Smooth muscle cell (in vitro differentiated cells): ENCODE measurements at regions not wholly inside any gene's neighbourhood (a gene's known extent, or its start where the extent isn't known, plus 50 kb on each side); places are given as distances from the start of the nearest gene placed in this dataset.

ENCODE experiments used
- DNase-seq: peaks from one replicate; lab custom pipeline; 2025; ENCODE audit not compliant: unreplicated experiment; lab: John Stamatoyannopoulos, UW
- H2AFZ ChIP-seq: fragments of 200-600 bp; sonication (generic); 2 replicates; pipeline ENCODE4 v1.6.0; 2016; ENCODE audit warnings: antibody characterized with exemption, low read depth, mild to moderate bottlenecking
- H3F3A ChIP-seq: fragments of 200-600 bp; sonication (generic); 2 replicates; pipeline ENCODE4 v1.6.0; 2017; ENCODE audit warnings: antibody characterized with exemption, low read depth
- H3K27ac ChIP-seq: fragments of 200-600 bp; sonication (generic); 2 replicates; pipeline ENCODE4 v1.5.1; 2016; ENCODE audit warnings: low read depth, mild to moderate bottlenecking
- H3K27me3 ChIP-seq: fragments of 200-600 bp; sonication (generic); 2 replicates; pipeline ENCODE4 v1.6.1; 2016; ENCODE audit warnings: low read depth, mild to moderate bottlenecking
- H3K36me3 ChIP-seq: fragments of 200-600 bp; sonication (generic); 2 replicates; pipeline ENCODE4 v1.5.1; 2016; ENCODE audit warnings: low read depth
- H3K4me1 ChIP-seq: fragments of 200-600 bp; sonication (generic); 2 replicates; pipeline ENCODE4 v1.5.1; 2016; ENCODE audit warnings: low read depth
- H3K4me2 ChIP-seq: fragments of 200-600 bp; sonication (generic); 2 replicates; pipeline ENCODE4 v1.6.0; 2016; ENCODE audit warnings: mild to moderate bottlenecking
- H3K4me3 ChIP-seq: fragments of 200-600 bp; sonication (generic); 2 replicates; pipeline ENCODE4 v1.5.1; 2016; ENCODE audit warnings: mild to moderate bottlenecking
- H3K79me2 ChIP-seq: fragments of 200-600 bp; sonication (generic); 2 replicates; pipeline ENCODE4 v1.6.0; 2016; ENCODE audit warnings: low read depth, mild to moderate bottlenecking
- H3K9ac ChIP-seq: fragments of 200-600 bp; sonication (generic); 2 replicates; pipeline ENCODE4 v1.6.0; 2016; ENCODE audit warnings: low read depth
- H3K9me3 ChIP-seq: fragments of 200-600 bp; sonication (generic); replicated peaks from 2 replicates; pipeline ENCODE4 v1.5.1; 2016; ENCODE audit warnings: low read depth
- H4K20me1 ChIP-seq: fragments of 200-600 bp; sonication (generic); 2 replicates; pipeline ENCODE4 v1.6.0; 2016; ENCODE audit warnings: low read depth
- CTCF ChIP-seq: fragments of 200-600 bp; sonication (generic); IDR thresholded peaks from 2 replicates; pipeline ENCODE4 v1.5.1; 2017; ENCODE audit warnings: borderline replicate concordance, mild to moderate bottlenecking, antibody characterized with exemption; ENCODE audit not compliant: insufficient read depth, poor library complexity, severe bottlenecking
- WGBS: methylation state at CpG from one replicate; pipeline ENCODE4 v1.1.7; 2016; ENCODE audit warnings: low lambda C conversion rate; 5-methylcytosine and 5-hydroxymethylcytosine counted together

GRCh38 chr9:113776194-113776593 lies 99.9 kb upstream of the ZNF618 start:
- no peaks in the 10 kb centered on the region for H3K36me3 ChIP-seq
- no peak overlapping the region for H3K4me2 ChIP-seq
- H3K27ac ChIP-seq: no peak overlapping the region
- no peaks in the 10 kb centered on the region for H3K4me1 ChIP-seq
- no peaks in the 10 kb centered on the region for H3K27me3 ChIP-seq
- no peak for TF ChIP-seq CTCF
- no peak overlapping the region for H2AFZ ChIP-seq
- H3K4me3 ChIP-seq: no peak overlapping the region
- H3K9ac ChIP-seq: no peak overlapping the region
- H3F3A ChIP-seq: no peaks in the 10 kb centered on the region
- no peaks in the 10 kb centered on the region for H3K9me3 ChIP-seq
- H4K20me1 ChIP-seq: no peaks in the 10 kb centered on the region
- no peak for DNase-seq
- no peaks in the 10 kb centered on the region for H3K79me2 ChIP-seq
- 54% methylated on average over 3 of the region's 3 CpGs for WGBS

- Histone ChIP-seq H3K27ac (no peak overlapping the region), H3K79me2 (no peaks in the 10 kb centered on the region), H3K27me3 (no peaks in the 10 kb centered on the region), H4K20me1 (no peaks in the 10 kb centered on the region), H3F3A (no peaks in the 10 kb centered on the region), H3K4me3 (no peak overlapping the region), H3K9ac (no peak overlapping the region), H3K4me1 (no peaks in the 10 kb centered on the region), H2AFZ (no peak overlapping the region), H3K9me3 (no peaks in the 10 kb centered on the region), H3K36me3 (no peaks in the 10 kb centered on the region), H3K4me2 (no peak overlapping the region)
- 97% methylated on average over 2 of the region's 2 CpGs for WGBS
- no peak for DNase-seq
- no peak for TF ChIP-seq CTCF
These were observed 94.7 kb upstream of the ZNF618 start for GRCh38 chr9:113781381-113781780.

GRCh38 chr9:113781896-113782295 lies 94.2 kb upstream of the ZNF618 start:
- Histone ChIP-seq H3K27me3 (no peaks in the 10 kb centered on the region), H3K79me2 (no peaks in the 10 kb centered on the region), H3K36me3 (no peaks in the 10 kb centered on the region), H3K4me2 (no peak overlapping the region), H3K4me1 (no peaks in the 10 kb centered on the region), H4K20me1 (no peaks in the 10 kb centered on the region), H2AFZ (no peak overlapping the region), H3K4me3 (no peak overlapping the region), H3K9ac (no peak overlapping the region), H3K9me3 (no peaks in the 10 kb centered on the region), H3K27ac (no peak overlapping the region), H3F3A (no peaks in the 10 kb centered on the region)
- no peak for TF ChIP-seq CTCF
- no peak for DNase-seq
- WGBS: 92% methylated on average over 7 of the region's 7 CpGs

GRCh38 chr9:113783475-113783874 lies 92.6 kb upstream of the ZNF618 start:
- DNase-seq: no peak
- H3K27me3 ChIP-seq: peaks cover 8% of the 10 kb centered on the region
- H3K4me1 ChIP-seq: no peaks in the 10 kb centered on the region
- no peaks in the 10 kb centered on the region for H3K9me3 ChIP-seq
- no peaks in the 10 kb centered on the region for H3K79me2 ChIP-seq
- no peaks in the 10 kb centered on the region for H3K36me3 ChIP-seq
- no peaks in the 10 kb centered on the region for H3F3A ChIP-seq
- no peak overlapping the region for H3K4me2 ChIP-seq
- WGBS: 85% methylated on average over 2 of the region's 2 CpGs
- no peak overlapping the region for H3K4me3 ChIP-seq
- no peak overlapping the region for H3K27ac ChIP-seq
- no peaks in the 10 kb centered on the region for H4K20me1 ChIP-seq
- H2AFZ ChIP-seq: no peak overlapping the region
- TF ChIP-seq CTCF: no peak
- H3K9ac ChIP-seq: no peak overlapping the region
